ENCODE measurements at regions not wholly inside any gene's neighbourhood (a gene's known extent, or its start where the extent isn't known, plus 50 kb on each side); places are given as distances from the start of the nearest gene placed in this dataset.
A peak's percentile ranks its signal among the peaks of the same experiment; 100 is the strongest.

- intact Hi-C loops (cut with DNase I): no loop called here
- DNase-seq (ENCODE audit: low spot score): no peak
Observed at GRCh38 chr2:239495175-239495574, 94.4 kb upstream of the HDAC4 start.

- intact Hi-C loops (cut with DNase I): no loop called here
Observed at GRCh38 chr2:239494578-239494977, 93.8 kb upstream of the HDAC4 start.

GRCh38 chr2:239489481-239489880 lies 88.7 kb upstream of the HDAC4 start:
- intact Hi-C loops (cut with DNase I): no loop called here
- no peak for DNase-seq (ENCODE audit: low spot score)

More at GRCh38 chr2:239494578-239494977, 93.8 kb upstream of the HDAC4 start:
- DNase-seq (ENCODE audit: low spot score): no peak

- intact Hi-C loops (cut with DNase I): no loop called here
- DNase-seq (ENCODE audit: low spot score): no peak
Observed at GRCh38 chr2:239488125-239488524, 87.3 kb upstream of the HDAC4 start.

GRCh38 chr2:239487272-239487671 lies 86.5 kb upstream of the HDAC4 start:
- no peak for DNase-seq (ENCODE audit: low spot score)
- intact Hi-C loops (cut with DNase I): no loop called here

- no peak for DNase-seq (ENCODE audit: low spot score)
- intact Hi-C loops (cut with DNase I): no loop called here
Observed at GRCh38 chr2:239485622-239486021, 84.8 kb upstream of the HDAC4 start.

- no peak for DNase-seq (ENCODE audit: low spot score)
- intact Hi-C loops (cut with DNase I): no loop called here
Observed at GRCh38 chr2:239484571-239485355, 83.9 kb upstream of the HDAC4 start.

- intact Hi-C loops (cut with DNase I): no loop called here
- DNase-seq (ENCODE audit: low spot score): no peak
Observed at GRCh38 chr2:239482778-239483712, 82.2 kb upstream of the HDAC4 start.

- intact Hi-C loops (cut with DNase I): no loop called here
- no peak for DNase-seq (ENCODE audit: low spot score)
Observed at GRCh38 chr2:239479471-239479870, 78.7 kb upstream of the HDAC4 start.

- intact Hi-C loops (cut with DNase I): no loop called here
- DNase-seq (ENCODE audit: low spot score): no peak
Observed at GRCh38 chr2:239477591-239477990, 76.8 kb upstream of the HDAC4 start.

GRCh38 chr2:239476757-239477585 lies 76.2 kb upstream of the HDAC4 start:
- no peak for DNase-seq (ENCODE audit: low spot score)
- intact Hi-C loops (cut with DNase I): no loop called here

GRCh38 chr2:239476029-239476756 lies 75.4 kb upstream of the HDAC4 start:
- intact Hi-C loops (cut with DNase I): no loop called here
- DNase-seq (ENCODE audit: low spot score): no peak

- no peak for DNase-seq (ENCODE audit: low spot score)
- intact Hi-C loops (cut with DNase I): no loop called here
Observed at GRCh38 chr2:239475161-239476028, 74.6 kb upstream of the HDAC4 start.

- DNase-seq (ENCODE audit: low spot score): peak; percentile 39
- intact Hi-C loops (cut with DNase I): no loop called here
Observed at GRCh38 chr2:239473211-239473805, 72.5 kb upstream of the HDAC4 start.

- intact Hi-C loops (cut with DNase I): no loop called here
- DNase-seq (ENCODE audit: low spot score): peak; percentile 59
Observed at GRCh38 chr2:239472235-239472775, 71.5 kb upstream of the HDAC4 start.

GRCh38 chr2:239471011-239471792 lies 70.4 kb upstream of the HDAC4 start:
- intact Hi-C loops (cut with DNase I): no loop called here
- DNase-seq (ENCODE audit: low spot score): peak; percentile 66
